ENCODE measurements at regions not wholly inside any gene's neighbourhood (a gene's known extent, or its start where the extent isn't known, plus 50 kb on each side); places are given as distances from the start of the nearest gene placed in this dataset.

- no peak for TF ChIP-seq CTCF (IDR thresholded peaks at IDR 0.05 in 2 of 3, conservative IDR thresholded peaks at IDR 0.05 in 1 of 3; ENCODE audit: insufficient read depth in 2 of 3, low read depth in 1 of 3, low read length in 3 of 3)
- no peak for TF ChIP-seq THRAP3 (IDR thresholded peaks at IDR 0.05; ENCODE audit: borderline replicate concordance)
- no peak for TF ChIP-seq CCAR2 (IDR thresholded peaks at IDR 0.05; ENCODE audit: low read depth, low read length)
- TF ChIP-seq IRF1 (CRISPR knock-in tag; IDR thresholded peaks at IDR 0.05; ENCODE audit: borderline replicate concordance), result no peak
These were observed 379.7 kb downstream of the RND3 start for GRCh38 chr2:150107816-150108215.

All from K562 (cell line).